Endothelial cell of umbilical vein (primary cell): ENCODE measurements at regions not wholly inside any gene's neighbourhood (a gene's known extent, or its start where the extent isn't known, plus 50 kb on each side); places are given as distances from the start of the nearest gene placed in this dataset.

Source experiments
- CTCF ChIP-seq, 2 donors: IDR thresholded peaks; 1 replicate in 1 of 2; 2 replicates in 1 of 2; pipeline ENCODE4 v1.5.1; 2011; ENCODE audit warnings: low read length in 2 of 2, mild to moderate bottlenecking in 2 of 2, moderate library complexity in 2 of 2, control low read depth in 1 of 2, inconsistent platforms in 1 of 2, low read depth in 1 of 2; ENCODE audit not compliant: insufficient read depth in 1 of 2; ENCODE audit errors: extremely low read depth in 1 of 2
- POLR2A ChIP-seq: IDR thresholded peaks from 2 replicates; pipeline ENCODE4 v1.6.1; 2012; ENCODE audit warnings: low read depth, mild to moderate bottlenecking, control low read depth, low read length
- POLR2AphosphoS5 ChIP-seq: IDR thresholded peaks from 2 replicates; pipeline ENCODE4 v1.6.1; 2012; ENCODE audit warnings: low read depth, mild to moderate bottlenecking, control low read depth, low read length, moderate library complexity; ENCODE audit not compliant: insufficient read depth

- TF ChIP-seq CTCF (IDR thresholded peaks at IDR 0.05; ENCODE audit: extremely low read depth in 1 of 2, insufficient read depth in 1 of 2, low read depth in 1 of 2, low read length in 2 of 2), result no peak
- TF ChIP-seq POLR2A, result no peak
- TF ChIP-seq POLR2AphosphoS5, result no peak
These were observed 411.2 kb upstream of the USP24 start for GRCh38 chr1:55626326-55626725.
